Duodenal mucosa (tissue), 2 donors: ENCODE measurements at regions not wholly inside any gene's neighbourhood (a gene's known extent, or its start where the extent isn't known, plus 50 kb on each side); places are given as distances from the start of the nearest gene placed in this dataset.
"Not testable (repeated sequence)": the region's sequence is repeated elsewhere in the genome, so short reads cannot be mapped to it uniquely, and the experiment has no call there.

Experiments
- H3K27ac ChIP-seq: one replicate; pipeline ENCODE4 v1.7.0; 2013; ENCODE audit warnings: low read depth, low read length
- H3K27me3 ChIP-seq, 2 donors: one replicate each; pipeline ENCODE4 v1.7.0; 2013; ENCODE audit warnings: low read length in 2 of 2, control low read depth in 1 of 2; ENCODE audit not compliant: insufficient read depth in 2 of 2, control insufficient read depth in 1 of 2
- H3K36me3 ChIP-seq, 2 donors: one replicate each; pipeline ENCODE4 v1.7.0; 2013; ENCODE audit warnings: low read length in 2 of 2, control low read depth in 1 of 2; ENCODE audit not compliant: insufficient read depth in 2 of 2, control insufficient read depth in 1 of 2
- H3K4me1 ChIP-seq, 2 donors: one replicate each; pipeline ENCODE4 v1.7.0; 2013; ENCODE audit warnings: low read length in 2 of 2, control low read depth in 1 of 2; ENCODE audit not compliant: insufficient read depth in 2 of 2, control insufficient read depth in 1 of 2
- H3K4me3 ChIP-seq, 2 donors: one replicate each; pipeline ENCODE4 v1.7.0; 2013; ENCODE audit warnings: low read length in 2 of 2, low read depth in 1 of 2
- H3K9ac ChIP-seq, 2 donors: one replicate each; pipeline ENCODE4 v1.7.0; 2013; ENCODE audit warnings: low read length in 2 of 2, low read depth in 1 of 2
- H3K9me3 ChIP-seq, 2 donors: one replicate each; pipeline ENCODE4 v1.7.0; 2013; ENCODE audit warnings: low read length in 2 of 2, control low read depth in 1 of 2; ENCODE audit not compliant: control insufficient read depth in 1 of 2

GRCh38 chr6:140271759-140272377, 897.4 kb upstream of the CITED2 start:
- no peaks in the 10 kb centered on the region for H3K36me3 ChIP-seq
- H3K4me1 ChIP-seq: no peaks in the 10 kb centered on the region
- H3K9ac ChIP-seq: no peak overlapping the region
- H3K4me3 ChIP-seq: no peak overlapping the region
- H3K9me3 ChIP-seq: no peaks in the 10 kb centered on the region
- no peak overlapping the region for H3K27ac ChIP-seq
- no peaks in the 10 kb centered on the region for H3K27me3 ChIP-seq

- Histone ChIP-seq H3K27me3 (no peaks in the 10 kb centered on the region), H3K9me3 (no peaks in the 10 kb centered on the region), H3K4me1 (no peaks in the 10 kb centered on the region), H3K9ac (no peak overlapping the region), H3K36me3 (no peaks in the 10 kb centered on the region), H3K4me3 (no peak overlapping the region), H3K27ac (no peak overlapping the region)
Measured at GRCh38 chr6:140269591-140270165, 895.2 kb upstream of the CITED2 start.

GRCh38 chr6:140264431-140264830, 890.0 kb upstream of the CITED2 start:
- Histone ChIP-seq H3K4me3 (no peak overlapping the region), H3K9me3 (no peaks in the 10 kb centered on the region), H3K4me1 (no peaks in the 10 kb centered on the region), H3K36me3 (no peaks in the 10 kb centered on the region), H3K27ac (no peak overlapping the region), H3K27me3 (no peaks in the 10 kb centered on the region), H3K9ac (no peak overlapping the region)

GRCh38 chr6:140258302-140258701, 883.9 kb upstream of the CITED2 start:
- H3K9ac ChIP-seq, H3K27me3 ChIP-seq, H3K4me1 ChIP-seq, H3K36me3 ChIP-seq, H3K4me3 ChIP-seq, H3K27ac ChIP-seq, H3K9me3 ChIP-seq: not testable (repeated sequence)

GRCh38 chr6:140256248-140256647, 881.8 kb upstream of the CITED2 start:
- Histone ChIP-seq H3K4me3 (no peak overlapping the region), H3K4me1 (no peaks in the 10 kb centered on the region), H3K9ac (no peak overlapping the region), H3K36me3 (no peaks in the 10 kb centered on the region), H3K27ac (no peak overlapping the region), H3K9me3 (no peaks in the 10 kb centered on the region), H3K27me3 (no peaks in the 10 kb centered on the region)

GRCh38 chr6:140253096-140253495, 878.6 kb upstream of the CITED2 start:
- H3K9me3 ChIP-seq: no peaks in the 10 kb centered on the region
- no peaks in the 10 kb centered on the region for H3K36me3 ChIP-seq
- H3K4me3 ChIP-seq: no peak overlapping the region
- H3K4me1 ChIP-seq: no peaks in the 10 kb centered on the region
- no peaks in the 10 kb centered on the region for H3K27me3 ChIP-seq
- H3K27ac ChIP-seq: no peak overlapping the region
- H3K9ac ChIP-seq: no peak overlapping the region

GRCh38 chr6:140252099-140252498, 877.7 kb upstream of the CITED2 start:
- no peaks in the 10 kb centered on the region for H3K27me3 ChIP-seq
- H3K4me1 ChIP-seq: no peaks in the 10 kb centered on the region
- no peak overlapping the region for H3K4me3 ChIP-seq
- no peaks in the 10 kb centered on the region for H3K9me3 ChIP-seq
- no peaks in the 10 kb centered on the region for H3K36me3 ChIP-seq
- H3K27ac ChIP-seq: no peak overlapping the region
- no peak overlapping the region for H3K9ac ChIP-seq

- no peak overlapping the region for H3K4me3 ChIP-seq
- no peak overlapping the region for H3K9ac ChIP-seq
- no peaks in the 10 kb centered on the region for H3K36me3 ChIP-seq
- H3K27me3 ChIP-seq: no peaks in the 10 kb centered on the region
- H3K9me3 ChIP-seq: no peaks in the 10 kb centered on the region
- no peak overlapping the region for H3K27ac ChIP-seq
- no peaks in the 10 kb centered on the region for H3K4me1 ChIP-seq
Measured at GRCh38 chr6:140245296-140246040, 871.0 kb upstream of the CITED2 start.

- Histone ChIP-seq H3K4me1 (no peaks in the 10 kb centered on the region), H3K27ac (no peak overlapping the region), H3K9ac (no peak overlapping the region), H3K36me3 (no peaks in the 10 kb centered on the region), H3K9me3 (no peaks in the 10 kb centered on the region), H3K4me3 (no peak overlapping the region), H3K27me3 (no peaks in the 10 kb centered on the region)
Measured at GRCh38 chr6:140237251-140237650, 862.8 kb upstream of the CITED2 start.

- Histone ChIP-seq H3K27ac (no peak overlapping the region), H3K9me3 (no peaks in the 10 kb centered on the region), H3K36me3 (no peaks in the 10 kb centered on the region), H3K27me3 (no peaks in the 10 kb centered on the region), H3K9ac (no peak overlapping the region), H3K4me1 (no peaks in the 10 kb centered on the region), H3K4me3 (no peak overlapping the region)
Measured at GRCh38 chr6:140236732-140237131, 862.3 kb upstream of the CITED2 start.
